ENCODE measurements at regions not wholly inside any gene's neighbourhood (a gene's known extent, or its start where the extent isn't known, plus 50 kb on each side); places are given as distances from the start of the nearest gene placed in this dataset.

DNA sequence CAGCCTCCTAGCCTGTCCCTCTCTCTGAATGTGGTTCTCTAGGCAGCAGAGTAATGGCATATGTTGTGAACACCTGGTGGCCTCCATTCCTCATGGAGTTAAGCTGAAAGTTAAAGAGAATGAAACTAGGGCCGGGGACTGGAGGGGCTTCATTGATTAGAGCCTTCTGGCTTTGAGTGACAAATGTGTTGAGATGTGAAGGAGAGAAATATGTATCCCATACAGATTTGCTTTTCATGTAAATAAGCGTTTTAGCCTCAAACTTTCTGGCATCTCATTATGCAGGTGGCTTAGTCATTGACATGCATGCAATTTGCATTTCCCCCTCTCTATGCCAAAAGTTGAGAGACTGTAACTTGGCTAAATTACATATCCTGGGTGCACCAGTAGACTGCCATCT lies 537.7 kb upstream of the EEF2KMT start:
- H4K20me1 ChIP-seq (ENCODE audit: low read depth, low read length), result no peaks in the 10 kb centered on the region
- H3K27me3 ChIP-seq (ENCODE audit: low read length), result no peaks in the 10 kb centered on the region
- H3K9ac ChIP-seq (ENCODE audit: low read length), result no peak overlapping the region
- H3K9me2 ChIP-seq (replicated peaks; ENCODE audit: insufficient read depth, low read length), result no peaks in the 10 kb centered on the region
- H3F3A ChIP-seq (ENCODE audit: insufficient read depth), result no peaks in the 10 kb centered on the region
- H3K4me2 ChIP-seq (ENCODE audit: low read depth, low read length, poor library complexity, severe bottlenecking), result no peak overlapping the region
- H2AFZ ChIP-seq (ENCODE audit: low read depth, low read length, severe bottlenecking), result no peak overlapping the region
- H3K4me3 ChIP-seq (ENCODE audit: insufficient read depth, low read length, poor library complexity, severe bottlenecking), result no peak overlapping the region
- no peaks in the 10 kb centered on the region for H3K36me3 ChIP-seq (ENCODE audit: low read length)
- H3K27ac ChIP-seq (ENCODE audit: low read depth, low read length), result no peak overlapping the region
- H3K9me3 ChIP-seq (ENCODE audit: insufficient read depth, low read length), result no peaks in the 10 kb centered on the region
- no peaks in the 10 kb centered on the region for H3K79me2 ChIP-seq (ENCODE audit: insufficient read depth, low read length)
- TF ChIP-seq EZH2phosphoT487 (conservative IDR thresholded peaks at IDR 0.05; ENCODE audit: low read length) (no peak), CTCF (IDR thresholded peaks at IDR 0.05; ENCODE audit: insufficient read depth, low read length, poor library complexity, severe bottlenecking) (no peak)

- Histone ChIP-seq H4K20me1 (ENCODE audit: low read depth, low read length) (no peaks in the 10 kb centered on the region), H3K27ac (ENCODE audit: low read depth, low read length) (no peak overlapping the region), H3K9me2 (replicated peaks; ENCODE audit: insufficient read depth, low read length) (no peaks in the 10 kb centered on the region), H3K27me3 (ENCODE audit: low read length) (no peaks in the 10 kb centered on the region), H3K9ac (ENCODE audit: low read length) (no peak overlapping the region), H3K36me3 (ENCODE audit: low read length) (no peaks in the 10 kb centered on the region), H3F3A (ENCODE audit: insufficient read depth) (no peaks in the 10 kb centered on the region), H3K9me3 (ENCODE audit: insufficient read depth, low read length) (no peaks in the 10 kb centered on the region), H2AFZ (ENCODE audit: low read depth, low read length, severe bottlenecking) (no peak overlapping the region), H3K4me2 (ENCODE audit: low read depth, low read length, poor library complexity, severe bottlenecking) (no peak overlapping the region), H3K4me3 (ENCODE audit: insufficient read depth, low read length, poor library complexity, severe bottlenecking) (no peak overlapping the region), H3K79me2 (ENCODE audit: insufficient read depth, low read length) (no peaks in the 10 kb centered on the region)
- no peak for TF ChIP-seq EZH2phosphoT487 (conservative IDR thresholded peaks at IDR 0.05; ENCODE audit: low read length)
- TF ChIP-seq CTCF (IDR thresholded peaks at IDR 0.05; ENCODE audit: insufficient read depth, low read length, poor library complexity, severe bottlenecking), result no peak
Measured at GRCh38 chr16:5634666-5635180, 537.1 kb upstream of the EEF2KMT start.

- Histone ChIP-seq H3K9ac (ENCODE audit: low read length) (no peak overlapping the region), H3K4me3 (ENCODE audit: insufficient read depth, low read length, poor library complexity, severe bottlenecking) (no peak overlapping the region), H3K27ac (ENCODE audit: low read depth, low read length) (no peak overlapping the region), H3K9me2 (replicated peaks; ENCODE audit: insufficient read depth, low read length) (no peaks in the 10 kb centered on the region), H4K20me1 (ENCODE audit: low read depth, low read length) (no peaks in the 10 kb centered on the region), H3K79me2 (ENCODE audit: insufficient read depth, low read length) (no peaks in the 10 kb centered on the region), H3K4me2 (ENCODE audit: low read depth, low read length, poor library complexity, severe bottlenecking) (no peak overlapping the region), H2AFZ (ENCODE audit: low read depth, low read length, severe bottlenecking) (no peak overlapping the region), H3K27me3 (ENCODE audit: low read length) (no peaks in the 10 kb centered on the region), H3K36me3 (ENCODE audit: low read length) (no peaks in the 10 kb centered on the region), H3F3A (ENCODE audit: insufficient read depth) (no peaks in the 10 kb centered on the region), H3K9me3 (ENCODE audit: insufficient read depth, low read length) (no peaks in the 10 kb centered on the region)
- TF ChIP-seq CTCF (IDR thresholded peaks at IDR 0.05; ENCODE audit: insufficient read depth, low read length, poor library complexity, severe bottlenecking) (peak; percentile 27), EZH2phosphoT487 (conservative IDR thresholded peaks at IDR 0.05; ENCODE audit: low read length) (no peak)
Measured at GRCh38 chr16:5633845-5634440, 536.3 kb upstream of the EEF2KMT start.

Data from SU-DHL-6 (cell line).